Spleen (tissue), 11 donors: ENCODE measurements at regions not wholly inside any gene's neighbourhood (a gene's known extent, or its start where the extent isn't known, plus 50 kb on each side); places are given as distances from the start of the nearest gene placed in this dataset.

Experiments used
- DNase-seq: peaks from one replicate; pipeline ENCODE4 v3.0.0-alpha.2; 2020
- H3K27ac ChIP-seq, 8 donors: fragments of 200-600 bp; sonication (generic) in 7 of 8; 1 replicate in 4 of 8; 2 replicates in 4 of 8; pipeline versions ENCODE4 v1.5.0 to v1.8.0; 2016 to 2021; ENCODE audit warnings: inconsistent platforms in 4 of 8, mild to moderate bottlenecking in 4 of 8, moderate library complexity in 1 of 8
- H3K27me3 ChIP-seq, 7 donors: fragments of 200-600 bp; sonication (generic) in 6 of 7; replicated peaks in 1 of 7; 1 replicate in 4 of 7; 2 replicates in 3 of 7; pipeline versions ENCODE4 v1.5.0 to v1.8.0; 2016 to 2021; ENCODE audit warnings: inconsistent platforms in 3 of 7, mild to moderate bottlenecking in 1 of 7
- H3K36me3 ChIP-seq, 6 donors: fragments of 200-600 bp; sonication (generic) in 5 of 6; 1 replicate in 4 of 6; 2 replicates in 2 of 6; pipeline versions ENCODE4 v1.5.0 to v1.8.0; 2016 to 2021; ENCODE audit warnings: inconsistent platforms in 2 of 6
- H3K4me1 ChIP-seq, 6 donors: fragments of 200-600 bp; sonication (generic) in 5 of 6; 1 replicate in 3 of 6; 2 replicates in 3 of 6; pipeline versions ENCODE4 v1.5.0 to v1.8.0; 2016 to 2021; ENCODE audit warnings: inconsistent platforms in 3 of 6
- H3K4me3 ChIP-seq, 8 donors: fragments of 200-600 bp; sonication (generic) in 7 of 8; 1 replicate in 4 of 8; 2 replicates in 4 of 8; pipeline versions ENCODE4 v1.5.0 to v1.8.0; 2016 to 2021; ENCODE audit warnings: inconsistent platforms in 4 of 8, mild to moderate bottlenecking in 4 of 8, moderate library complexity in 2 of 8
- H3K9me3 ChIP-seq, 8 donors: fragments of 200-600 bp; sonication (generic) in 7 of 8; 1 replicate in 4 of 8; 2 replicates in 4 of 8; pipeline versions ENCODE4 v1.5.0 to v1.8.0; 2016 to 2021; ENCODE audit warnings: inconsistent platforms in 4 of 8
- CTCF ChIP-seq, 11 experiments: fragments of 200-600 bp in 7 of 11; fragments of 450-650 bp in 4 of 11; sonication (generic) in 4 of 11; IDR thresholded peaks in 8 of 11; conservative IDR thresholded peaks in 3 of 11; 1 replicate in 7 of 11; 2 replicates in 4 of 11; pipeline versions ENCODE4 v1.4.0 to v1.8.0; 2016 to 2021; ENCODE audit warnings: antibody characterized with exemption in 11 of 11, inconsistent platforms in 4 of 11, mild to moderate bottlenecking in 1 of 11
- POLR2A ChIP-seq, 3 donors: fragments of 450-650 bp; IDR thresholded peaks; one replicate each; pipeline ENCODE4 v1.5.1; 2017; ENCODE audit warnings: antibody characterized with exemption in 3 of 3, mild to moderate bottlenecking in 1 of 3
- POLR2AphosphoS5 ChIP-seq, 3 donors: sonication (generic); formaldehyde crosslinking; IDR thresholded peaks; one replicate each; pipeline ENCODE4 v1.5.1; 2017; ENCODE audit warnings: antibody characterized with exemption in 3 of 3
- WGBS, 5 donors: extraction: QIAGEN DNeasy Blood & Tissue Kit in 3 of 5; methylation state at CpG; one replicate each; pipeline versions ENCODE4 v1.1.5 to v1.1.7; 2013 to 2018; 5-methylcytosine and 5-hydroxymethylcytosine counted together
- intact Hi-C: fragments of 100-400 bp; cut with DNase I; formaldehyde crosslinking; loops from one replicate; pipeline ENCODE4 v1.15.0; 2023; ENCODE audit warnings: low total_unique reads
- donor health status: healthy with polysubstance abuse.
- donor health status: DM: no; HTN: no; CAD: no; lungs with moderate emphysema.
- donor health status: DM: no; HTN: no; CAD: no.
- donor health status: Bipolar disorder and iron deficiency.
- donor health status: healthy.
- donor health status: DM: no; HTN: no; CAD: no.
- donor health status: DM: yes; HTN: yes; CAD: no.

DNA sequence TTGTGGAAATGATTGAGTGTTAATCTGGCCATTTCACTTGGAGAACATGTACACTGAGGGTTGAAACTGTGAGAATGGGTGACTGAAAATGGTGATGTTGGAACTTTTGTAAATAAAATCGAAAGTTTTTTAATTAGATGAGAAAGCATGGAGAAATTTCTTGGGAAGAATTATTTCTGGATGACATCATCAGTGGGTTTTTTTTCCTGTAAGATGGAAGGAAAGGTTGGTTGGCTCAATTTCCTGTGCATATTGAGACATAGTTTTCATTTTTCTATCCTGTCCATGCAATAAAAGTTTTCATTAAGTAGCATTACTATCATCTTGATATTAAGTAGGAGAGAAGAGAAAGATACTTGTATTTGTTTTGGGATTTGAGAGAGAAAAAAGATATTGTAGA, 120.6 kb upstream of the HTR2A start:
- no peaks in the 10 kb centered on the region for H3K27me3 ChIP-seq
- H3K4me1 ChIP-seq: no peaks in the 10 kb centered on the region
- 42 to 96% (median 82%) methylated on average over 1 of the region's 1 CpG for WGBS, 5 donors
- H3K9me3 ChIP-seq: peaks cover 0 to 9% (median 0%) of the 10 kb centered on the region in 8 donors
- no peak overlapping the region for H3K4me3 ChIP-seq
- TF ChIP-seq CTCF (IDR thresholded peaks at IDR 0.05 in 8 of 11, conservative IDR thresholded peaks at IDR 0.05 in 3 of 11) (no peak), POLR2A (IDR thresholded peaks at IDR 0.05) (no peak), POLR2AphosphoS5 (IDR thresholded peaks at IDR 0.05) (no peak)
- H3K36me3 ChIP-seq: no peaks in the 10 kb centered on the region
- intact Hi-C loops: no loop called here
- no peak overlapping the region for H3K27ac ChIP-seq
- DNase-seq: no peak

GRCh38 chr13:47008318-47008717, 111.5 kb upstream of the HTR2A start:
- intact Hi-C loops: no loop called here
- WGBS, 5 donors: 83 to 90% (median 87%) methylated on average over 2 of the region's 2 CpGs

DNA sequence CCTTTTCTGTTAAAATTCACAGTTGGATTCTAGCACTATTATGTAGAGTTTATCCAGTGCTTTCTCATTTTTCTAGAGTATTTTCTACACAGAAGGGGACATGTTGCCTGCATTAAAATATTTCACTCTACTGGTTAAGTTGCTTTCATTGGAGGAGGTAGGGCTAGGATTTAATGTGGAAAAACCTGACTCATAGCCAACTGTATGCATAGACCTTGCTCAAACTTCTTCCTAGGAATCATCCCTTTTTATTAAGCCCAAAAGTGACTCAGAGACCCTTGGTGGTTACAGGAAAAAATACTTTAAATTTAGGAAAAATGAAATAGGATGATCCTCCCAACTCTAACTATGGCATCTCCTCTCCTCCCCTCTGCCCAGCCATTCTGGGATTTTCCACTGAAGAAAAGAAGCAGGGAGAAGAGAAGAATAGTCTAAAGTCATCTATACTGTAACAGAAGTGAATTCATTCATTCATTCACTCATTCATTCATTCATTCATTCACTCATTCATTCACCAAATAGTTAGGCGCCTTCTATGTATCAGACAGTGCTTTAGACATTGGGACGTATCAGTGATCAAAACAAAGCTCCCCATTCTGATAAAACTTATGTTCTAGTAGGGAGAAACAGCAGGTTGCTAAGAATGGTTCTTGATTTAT, 109.0 kb upstream of the HTR2A start:
- no peaks in the 10 kb centered on the region for H3K27me3 ChIP-seq
- no peaks in the 10 kb centered on the region for H3K9me3 ChIP-seq
- no peak for DNase-seq
- no peaks in the 10 kb centered on the region for H3K36me3 ChIP-seq
- intact Hi-C loops: no loop called here
- no peak overlapping the region for H3K27ac ChIP-seq
- no peak for TF ChIP-seq CTCF (IDR thresholded peaks at IDR 0.05 in 8 of 11, conservative IDR thresholded peaks at IDR 0.05 in 3 of 11)
- no peak for TF ChIP-seq POLR2AphosphoS5 (IDR thresholded peaks at IDR 0.05)
- no peak for TF ChIP-seq POLR2A (IDR thresholded peaks at IDR 0.05)
- H3K4me3 ChIP-seq: no peak overlapping the region
- H3K4me1 ChIP-seq: no peaks in the 10 kb centered on the region
- WGBS, 5 donors: 85 to 97% (median 90%) methylated on average over 2 of the region's 2 CpGs

More at GRCh38 chr13:47008318-47008717, 111.5 kb upstream of the HTR2A start:
- no peaks in the 10 kb centered on the region for H3K9me3 ChIP-seq
- no peaks in the 10 kb centered on the region for H3K4me1 ChIP-seq
- H3K36me3 ChIP-seq: no peaks in the 10 kb centered on the region
- TF ChIP-seq POLR2AphosphoS5 (IDR thresholded peaks at IDR 0.05): no peak
- no peak for TF ChIP-seq CTCF (IDR thresholded peaks at IDR 0.05 in 8 of 11, conservative IDR thresholded peaks at IDR 0.05 in 3 of 11)
- TF ChIP-seq POLR2A (IDR thresholded peaks at IDR 0.05): no peak
- DNase-seq: no peak
- no peak overlapping the region for H3K27ac ChIP-seq
- no peak overlapping the region for H3K4me3 ChIP-seq
- H3K27me3 ChIP-seq: no peaks in the 10 kb centered on the region

DNA sequence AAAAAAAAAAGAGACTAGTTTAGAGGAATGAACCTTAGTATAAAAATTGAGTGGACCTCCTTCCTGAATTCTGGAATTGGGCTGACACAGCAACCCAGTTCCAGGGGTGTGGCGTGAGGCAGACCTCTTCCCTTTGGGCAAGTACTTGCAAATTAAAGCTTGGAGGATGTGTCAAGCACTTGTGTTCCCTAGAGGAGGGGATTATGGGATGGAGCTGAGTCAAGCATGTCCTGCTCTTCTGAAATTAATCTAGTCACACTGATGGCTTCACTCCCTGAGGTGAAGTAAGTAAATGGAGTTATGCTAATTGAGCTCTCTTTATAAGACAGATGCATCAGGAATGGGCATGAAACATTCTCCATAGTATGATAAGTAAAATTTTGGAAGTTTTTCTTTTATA, 107.7 kb upstream of the HTR2A start:
- H3K27ac ChIP-seq: no peak overlapping the region
- H3K27me3 ChIP-seq: no peaks in the 10 kb centered on the region
- TF ChIP-seq CTCF (IDR thresholded peaks at IDR 0.05 in 8 of 11, conservative IDR thresholded peaks at IDR 0.05 in 3 of 11) (no peak), POLR2A (IDR thresholded peaks at IDR 0.05) (no peak), POLR2AphosphoS5 (IDR thresholded peaks at IDR 0.05) (no peak)
- H3K4me1 ChIP-seq: no peaks in the 10 kb centered on the region
- H3K36me3 ChIP-seq: no peaks in the 10 kb centered on the region
- WGBS, 5 donors: 62 to 85% (median 71%) methylated on average over 1 of the region's 1 CpG
- no peak overlapping the region for H3K4me3 ChIP-seq
- H3K9me3 ChIP-seq: no peaks in the 10 kb centered on the region
- DNase-seq: no peak
- intact Hi-C loops: no loop called here
